ENCODE measurements at regions not wholly inside any gene's neighbourhood (a gene's known extent, or its start where the extent isn't known, plus 50 kb on each side); places are given as distances from the start of the nearest gene placed in this dataset.

DNA sequence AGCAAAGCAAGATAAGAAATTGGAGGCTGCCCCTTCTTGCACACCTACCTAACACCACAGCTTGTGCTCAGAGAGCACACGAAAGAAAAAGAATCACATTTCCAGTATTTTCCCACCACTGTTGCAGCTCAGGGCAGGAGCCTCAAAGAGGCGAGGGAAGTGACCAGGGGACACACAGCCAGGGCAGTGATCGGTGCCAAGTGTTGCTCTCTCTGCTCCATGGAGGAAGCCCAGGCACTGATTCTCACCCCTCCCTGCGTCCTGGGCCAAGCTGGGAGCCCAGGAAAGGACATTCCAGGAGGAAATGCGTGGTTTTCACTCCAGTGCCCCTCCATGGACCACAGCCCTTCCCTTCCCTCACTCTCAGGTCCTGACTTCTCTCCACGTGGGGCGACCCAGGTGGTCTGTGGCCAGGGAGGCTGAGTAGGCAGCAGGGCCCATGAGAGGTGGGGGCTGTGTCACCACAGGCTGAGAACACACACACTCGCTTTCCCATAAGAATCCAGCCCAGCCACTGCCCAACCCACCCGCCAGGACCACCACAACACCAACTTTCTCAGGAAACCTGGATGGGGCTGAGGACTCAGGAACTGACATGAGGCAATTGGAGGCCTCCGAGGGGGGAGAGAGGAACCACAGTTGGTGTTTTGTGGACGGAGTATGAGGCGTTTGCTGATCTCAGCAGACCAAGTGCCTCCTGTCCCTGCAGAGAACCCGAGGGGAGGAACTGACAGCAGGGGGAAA, 81.7 kb upstream of the MAFB start:
- no peaks in the 10 kb centered on the region for H3K36me3 ChIP-seq (ENCODE audit: insufficient read depth, low read length)
- no peak overlapping the region for H3K4me3 ChIP-seq (ENCODE audit: low read length)
- H3K4me1 ChIP-seq (ENCODE audit: control insufficient read depth, insufficient read depth, low read length), result no peaks in the 10 kb centered on the region
- H3K9ac ChIP-seq (ENCODE audit: low read depth, low read length), result no peak overlapping the region
- H3K9me3 ChIP-seq (replicated peaks; ENCODE audit: low read length), result no peaks in the 10 kb centered on the region
- no peak overlapping the region for H3K4me2 ChIP-seq (ENCODE audit: low read length)
- H3K27me3 ChIP-seq (ENCODE audit: control insufficient read depth, insufficient read depth, low read length), result peaks cover under 1% of the 10 kb centered on the region

DNA sequence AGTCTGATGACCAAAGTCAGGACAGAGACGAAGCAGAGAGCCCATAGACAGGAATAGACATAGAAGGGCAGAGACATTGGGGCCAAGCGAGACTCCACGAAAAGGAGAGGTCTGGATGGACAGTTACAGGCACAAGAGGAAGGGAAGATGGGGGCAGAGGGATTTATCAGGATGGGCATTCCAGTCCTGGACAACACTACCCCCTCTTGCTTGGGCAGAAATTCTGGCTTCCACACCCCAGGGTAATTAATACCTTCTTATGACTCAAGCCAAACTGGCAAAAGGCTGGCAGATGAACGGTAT, 82.2 kb upstream of the MAFB start:
- Histone ChIP-seq H3K36me3 (ENCODE audit: insufficient read depth, low read length) (no peaks in the 10 kb centered on the region), H3K4me1 (ENCODE audit: control insufficient read depth, insufficient read depth, low read length) (no peaks in the 10 kb centered on the region), H3K4me3 (ENCODE audit: low read length) (no peak overlapping the region), H3K27me3 (ENCODE audit: control insufficient read depth, insufficient read depth, low read length) (no peaks in the 10 kb centered on the region), H3K9me3 (replicated peaks; ENCODE audit: low read length) (no peaks in the 10 kb centered on the region), H3K9ac (ENCODE audit: low read depth, low read length) (no peak overlapping the region), H3K4me2 (ENCODE audit: low read length) (no peak overlapping the region)

DNA sequence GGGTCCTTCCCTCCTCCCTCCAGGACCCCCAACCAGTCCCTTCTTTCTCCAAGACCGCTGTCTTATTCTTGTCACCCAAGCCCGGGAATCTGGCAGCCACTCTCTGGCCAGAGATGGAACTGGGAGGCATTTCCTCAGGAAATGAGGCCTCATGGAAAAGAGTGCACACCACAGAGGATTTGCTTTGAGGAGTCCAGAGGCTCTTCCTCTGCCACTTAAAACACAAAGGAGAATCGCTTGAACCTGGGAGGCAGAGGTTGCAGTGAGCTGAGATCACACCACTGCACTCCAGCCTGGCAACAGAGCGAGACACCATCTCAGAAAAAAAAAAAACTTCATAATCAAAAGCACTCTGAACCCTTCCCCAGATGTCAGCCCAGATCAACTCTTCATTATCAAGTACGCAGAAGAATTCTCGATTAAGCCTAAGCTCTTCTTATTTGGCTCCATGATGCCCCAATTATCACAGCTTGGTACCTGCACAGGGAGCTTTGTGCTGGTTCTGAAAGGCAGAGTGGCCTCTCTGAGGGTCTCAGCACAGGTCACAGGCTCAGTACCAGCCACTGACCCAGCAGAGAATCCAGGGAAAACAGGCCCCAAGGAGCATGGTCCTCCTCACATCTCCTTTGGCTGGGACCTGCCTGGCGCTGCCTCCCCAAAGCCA, 82.9 kb upstream of the MAFB start:
- Histone ChIP-seq H3K27me3 (ENCODE audit: control insufficient read depth, insufficient read depth, low read length) (no peaks in the 10 kb centered on the region), H3K4me1 (ENCODE audit: control insufficient read depth, insufficient read depth, low read length) (no peaks in the 10 kb centered on the region)

DNA sequence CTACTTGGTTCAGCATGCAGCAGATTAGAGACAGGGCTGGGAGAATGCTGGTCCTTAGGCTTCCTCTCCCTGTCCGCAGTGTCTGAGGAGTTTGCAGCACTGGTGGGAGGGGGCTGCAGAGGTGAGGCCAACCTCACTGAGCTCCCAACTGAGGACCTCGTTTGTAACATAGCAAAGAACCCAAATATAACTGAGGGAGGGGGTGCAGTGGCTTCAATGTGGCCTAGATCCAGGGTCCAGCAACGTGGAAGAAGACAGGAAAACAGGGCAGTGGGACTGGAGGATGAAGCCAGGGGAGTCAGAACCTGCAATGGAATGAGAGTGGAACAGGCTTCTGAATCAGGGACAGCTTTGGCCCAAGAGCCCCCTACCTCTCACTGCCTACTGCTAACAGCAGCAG, 84.3 kb upstream of the MAFB start:
- Histone ChIP-seq H3K36me3 (ENCODE audit: insufficient read depth, low read length) (no peaks in the 10 kb centered on the region), H3K27me3 (ENCODE audit: control insufficient read depth, insufficient read depth, low read length) (peaks cover 6% of the 10 kb centered on the region), H3K4me2 (ENCODE audit: low read length) (no peak overlapping the region), H3K4me3 (ENCODE audit: low read length) (no peak overlapping the region), H3K4me1 (ENCODE audit: control insufficient read depth, insufficient read depth, low read length) (no peaks in the 10 kb centered on the region), H3K9me3 (replicated peaks; ENCODE audit: low read length) (no peaks in the 10 kb centered on the region), H3K9ac (ENCODE audit: low read depth, low read length) (no peak overlapping the region)

More for the DNA sequence above, 82.9 kb upstream of the MAFB start:
- H3K9me3 ChIP-seq (replicated peaks; ENCODE audit: low read length), result no peaks in the 10 kb centered on the region
- no peak overlapping the region for H3K4me2 ChIP-seq (ENCODE audit: low read length)
- H3K4me3 ChIP-seq (ENCODE audit: low read length), result no peak overlapping the region
- no peak overlapping the region for H3K9ac ChIP-seq (ENCODE audit: low read depth, low read length)
- no peaks in the 10 kb centered on the region for H3K36me3 ChIP-seq (ENCODE audit: insufficient read depth, low read length)

DNA sequence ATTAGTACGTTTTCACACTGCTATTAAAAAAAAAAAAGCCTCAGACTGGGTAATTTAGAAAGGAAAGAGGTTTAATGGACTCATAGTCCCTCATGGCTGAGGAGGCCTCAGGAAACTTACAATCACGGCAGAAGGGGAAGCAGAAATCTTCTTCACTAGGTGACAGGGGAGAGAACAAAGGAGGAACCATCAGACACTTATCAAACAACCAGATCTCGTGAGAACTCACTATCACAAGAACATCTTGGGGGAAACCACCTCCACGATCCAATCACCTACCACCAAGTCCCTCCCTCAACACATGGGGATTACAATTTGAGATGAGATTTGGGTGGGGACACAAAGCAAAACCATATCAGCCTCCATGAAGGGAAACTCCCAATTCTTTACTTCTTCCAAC, 85.2 kb upstream of the MAFB start:
- Histone ChIP-seq H3K9ac (ENCODE audit: low read depth, low read length) (no peak overlapping the region), H3K4me3 (ENCODE audit: low read length) (no peak overlapping the region), H3K9me3 (replicated peaks; ENCODE audit: low read length) (no peaks in the 10 kb centered on the region), H3K36me3 (ENCODE audit: insufficient read depth, low read length) (no peaks in the 10 kb centered on the region), H3K4me2 (ENCODE audit: low read length) (no peak overlapping the region), H3K27me3 (ENCODE audit: control insufficient read depth, insufficient read depth, low read length) (peaks cover 7% of the 10 kb centered on the region), H3K4me1 (ENCODE audit: control insufficient read depth, insufficient read depth, low read length) (no peaks in the 10 kb centered on the region)

DNA sequence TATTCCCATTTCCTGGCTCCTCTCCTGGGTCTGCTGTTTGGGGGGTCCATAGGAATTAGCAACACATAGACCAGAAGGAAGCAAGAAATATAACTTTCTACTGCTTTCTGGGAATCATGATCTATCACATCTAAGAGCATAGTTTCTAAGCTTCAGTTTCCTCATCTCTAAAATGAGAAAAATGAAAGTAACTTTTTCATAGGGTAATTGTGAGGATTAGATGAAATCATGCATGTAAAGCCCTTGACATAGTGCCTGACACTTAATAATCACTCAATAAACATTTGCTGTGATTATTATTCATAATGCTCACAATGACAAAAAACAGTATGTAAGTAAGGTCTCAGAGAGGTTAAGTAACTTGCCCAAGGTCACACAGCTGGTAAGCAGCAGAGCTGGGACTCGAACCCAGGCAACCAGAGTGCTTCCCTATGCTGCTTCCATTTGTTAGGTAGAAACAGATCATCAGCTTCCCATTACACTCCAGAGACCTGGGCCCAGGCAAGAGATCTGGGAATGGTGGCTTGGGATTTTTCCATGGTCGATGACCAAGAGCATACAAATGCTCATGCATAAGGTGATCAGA, 86.6 kb upstream of the MAFB start:
- Histone ChIP-seq H3K4me2 (ENCODE audit: low read length) (no peak overlapping the region), H3K4me1 (ENCODE audit: control insufficient read depth, insufficient read depth, low read length) (no peaks in the 10 kb centered on the region), H3K4me3 (ENCODE audit: low read length) (no peak overlapping the region), H3K9ac (ENCODE audit: low read depth, low read length) (no peak overlapping the region), H3K36me3 (ENCODE audit: insufficient read depth, low read length) (no peaks in the 10 kb centered on the region), H3K9me3 (replicated peaks; ENCODE audit: low read length) (no peaks in the 10 kb centered on the region), H3K27me3 (ENCODE audit: control insufficient read depth, insufficient read depth, low read length) (peaks cover 7% of the 10 kb centered on the region)

DNA sequence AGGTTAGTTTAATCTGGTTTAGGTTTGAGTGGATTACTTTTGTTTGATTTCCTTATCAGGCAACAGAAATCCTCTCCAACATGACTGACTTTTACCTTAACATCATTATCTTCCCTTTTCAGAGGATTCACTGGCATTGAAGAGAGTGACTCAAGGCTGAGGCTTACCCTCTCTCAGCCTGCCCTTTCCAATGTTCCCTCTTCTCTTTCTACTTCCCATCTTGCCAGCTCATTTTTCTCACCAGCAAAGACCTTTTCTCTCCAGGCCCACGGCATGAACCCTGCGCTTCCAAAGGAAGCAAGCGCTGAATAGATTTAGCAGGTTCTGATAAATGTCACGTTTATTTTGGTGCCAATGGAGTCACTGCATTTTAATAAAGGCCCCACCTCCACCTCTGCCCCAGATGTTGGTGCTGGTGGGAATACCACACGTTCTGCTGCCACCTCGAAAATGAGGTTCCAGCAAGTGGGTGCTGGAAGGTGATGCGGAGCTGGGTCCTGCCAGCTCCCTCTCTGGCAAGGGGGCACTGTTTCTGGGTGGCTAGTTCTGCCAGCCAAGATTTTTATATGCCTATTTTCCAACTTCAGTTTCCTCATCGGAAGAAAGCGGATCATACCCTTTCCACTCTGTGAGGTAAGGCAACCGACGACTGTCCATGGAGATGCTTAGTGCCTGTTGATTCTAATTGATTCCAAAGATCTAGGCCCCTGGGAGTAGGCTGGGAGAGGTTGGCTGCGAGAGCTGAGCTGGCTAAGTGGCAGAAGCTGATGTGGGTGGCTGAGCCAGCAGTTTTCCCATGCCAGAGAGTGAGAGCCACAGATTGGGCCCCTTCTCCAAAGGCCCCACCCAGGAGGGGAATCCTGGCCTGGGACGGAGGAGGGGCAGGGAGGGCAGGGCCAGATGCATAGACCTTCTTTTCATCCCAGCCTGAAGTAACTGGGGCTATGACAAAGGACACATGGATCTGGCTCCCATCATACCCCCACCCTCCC, 87.7 kb upstream of the MAFB start:
- Histone ChIP-seq H3K9me3 (replicated peaks; ENCODE audit: low read length) (no peaks in the 10 kb centered on the region), H3K4me3 (ENCODE audit: low read length) (no peak overlapping the region), H3K9ac (ENCODE audit: low read depth, low read length) (no peak overlapping the region), H3K4me2 (ENCODE audit: low read length) (no peak overlapping the region), H3K27me3 (ENCODE audit: control insufficient read depth, insufficient read depth, low read length) (peaks cover 7% of the 10 kb centered on the region), H3K4me1 (ENCODE audit: control insufficient read depth, insufficient read depth, low read length) (no peaks in the 10 kb centered on the region), H3K36me3 (ENCODE audit: insufficient read depth, low read length) (no peaks in the 10 kb centered on the region)

DNA sequence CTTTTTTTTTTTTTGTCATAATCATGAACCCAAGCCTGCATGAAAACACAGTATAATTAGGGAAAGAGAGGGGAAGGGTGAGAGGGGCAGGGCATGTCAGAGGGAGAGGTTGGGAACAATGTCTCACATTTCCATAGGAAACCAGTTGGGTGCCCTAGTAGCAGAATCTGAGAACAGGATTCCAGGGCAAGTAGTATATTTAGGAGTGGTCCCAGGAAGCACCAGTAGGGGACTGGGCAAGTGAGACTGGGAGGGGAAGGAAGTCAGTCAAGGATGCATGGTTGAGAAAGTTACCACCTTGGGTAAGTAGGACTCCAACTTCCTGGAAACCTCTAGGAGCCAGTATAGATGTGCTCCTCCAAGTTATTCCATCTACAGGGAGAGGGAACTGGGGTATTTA, 88.6 kb upstream of the MAFB start:
- H3K4me2 ChIP-seq (ENCODE audit: low read length), result no peak overlapping the region
- H3K4me3 ChIP-seq (ENCODE audit: low read length), result no peak overlapping the region
- no peaks in the 10 kb centered on the region for H3K36me3 ChIP-seq (ENCODE audit: insufficient read depth, low read length)
- H3K4me1 ChIP-seq (ENCODE audit: control insufficient read depth, insufficient read depth, low read length), result no peaks in the 10 kb centered on the region
- peaks cover 8% of the 10 kb centered on the region for H3K27me3 ChIP-seq (ENCODE audit: control insufficient read depth, insufficient read depth, low read length)
- H3K9me3 ChIP-seq (replicated peaks; ENCODE audit: low read length), result no peaks in the 10 kb centered on the region
- H3K9ac ChIP-seq (ENCODE audit: low read depth, low read length), result no peak overlapping the region

DNA sequence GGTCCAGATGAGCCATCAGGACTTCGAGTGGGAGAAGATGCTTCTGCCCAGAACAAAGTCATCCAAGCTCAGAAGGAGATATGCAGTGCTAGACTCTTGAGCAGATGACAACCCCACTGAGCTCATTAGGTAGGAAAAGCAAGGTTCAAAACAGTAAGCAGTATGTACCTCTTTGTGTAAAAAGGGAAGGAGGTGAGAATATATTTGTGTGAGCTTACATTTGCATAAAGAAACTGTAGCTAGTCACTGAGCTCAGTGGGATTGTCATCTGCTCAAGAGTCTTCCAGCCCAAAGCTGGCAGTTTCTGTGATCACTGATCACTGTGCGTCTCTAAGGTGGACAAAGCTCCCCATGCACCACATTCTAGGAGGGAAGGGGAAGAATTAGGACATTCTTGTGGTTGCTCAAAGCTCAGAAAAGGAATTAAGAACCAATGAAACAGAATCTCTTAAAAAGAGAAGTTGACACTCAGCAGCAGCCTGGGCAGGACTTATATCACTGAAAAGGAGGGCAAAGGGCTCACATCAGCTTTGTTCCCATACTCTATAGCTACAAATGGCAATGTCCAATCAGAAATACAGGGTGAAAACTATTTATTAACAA, 90.0 kb upstream of the MAFB start:
- no peaks in the 10 kb centered on the region for H3K36me3 ChIP-seq (ENCODE audit: insufficient read depth, low read length)
- no peaks in the 10 kb centered on the region for H3K4me1 ChIP-seq (ENCODE audit: control insufficient read depth, insufficient read depth, low read length)
- no peaks in the 10 kb centered on the region for H3K9me3 ChIP-seq (replicated peaks; ENCODE audit: low read length)
- H3K4me2 ChIP-seq (ENCODE audit: low read length), result no peak overlapping the region
- H3K27me3 ChIP-seq (ENCODE audit: control insufficient read depth, insufficient read depth, low read length), result peaks cover 14% of the 10 kb centered on the region
- no peak overlapping the region for H3K9ac ChIP-seq (ENCODE audit: low read depth, low read length)
- H3K4me3 ChIP-seq (ENCODE audit: low read length), result no peak overlapping the region

DNA sequence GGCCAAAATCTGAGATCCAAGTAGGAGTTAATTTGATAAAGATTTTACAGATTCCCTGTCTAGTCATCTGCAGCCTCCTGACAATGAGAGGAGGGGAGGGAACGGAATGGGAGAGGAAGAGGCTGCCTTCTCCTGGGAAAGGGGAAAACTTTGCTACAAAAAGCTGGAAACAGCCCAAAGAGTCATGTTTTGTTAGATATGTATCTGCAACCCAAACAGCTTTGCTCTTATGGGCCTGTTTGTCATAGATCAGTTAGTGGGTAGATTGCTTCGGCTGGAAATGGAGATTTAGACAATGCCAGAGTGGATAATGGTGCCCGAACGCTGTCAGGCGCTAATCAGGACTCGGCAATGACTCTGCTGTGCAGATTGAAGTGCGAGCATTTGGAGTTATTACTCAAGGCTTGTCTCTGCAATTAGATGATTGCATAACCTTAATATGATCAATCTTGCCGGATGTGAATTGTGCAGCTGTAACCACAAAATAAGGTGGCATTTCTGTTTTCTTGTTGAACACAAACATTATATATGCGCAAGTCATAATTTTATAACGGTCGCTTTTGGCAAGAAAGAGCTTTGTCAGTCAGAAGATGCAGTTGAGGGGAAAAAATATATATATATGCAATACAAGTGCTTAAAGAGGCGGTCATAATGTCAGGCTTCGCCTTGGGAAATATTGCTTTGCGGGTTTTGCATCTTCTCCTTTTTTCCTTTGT, 92.4 kb upstream of the MAFB start:
- Histone ChIP-seq H3K36me3 (ENCODE audit: insufficient read depth, low read length) (no peaks in the 10 kb centered on the region), H3K9me3 (replicated peaks; ENCODE audit: low read length) (no peaks in the 10 kb centered on the region), H3K27me3 (ENCODE audit: control insufficient read depth, insufficient read depth, low read length) (peaks cover 16% of the 10 kb centered on the region), H3K4me2 (ENCODE audit: low read length) (no peak overlapping the region), H3K9ac (ENCODE audit: low read depth, low read length) (no peak overlapping the region), H3K4me1 (ENCODE audit: control insufficient read depth, insufficient read depth, low read length) (no peaks in the 10 kb centered on the region), H3K4me3 (ENCODE audit: low read length) (no peak overlapping the region)
